ENCODE measurements at regions not wholly inside any gene's neighbourhood (a gene's known extent, or its start where the extent isn't known, plus 50 kb on each side); places are given as distances from the start of the nearest gene placed in this dataset.

- Histone ChIP-seq H3K36me3 (ENCODE audit: low read depth) (no peaks in the 10 kb centered on the region), H2AFZ (no peak overlapping the region), H3K4me3 (no peak overlapping the region), H3K9me3 (ENCODE audit: low read depth) (no peaks in the 10 kb centered on the region), H3K9me2 (ENCODE audit: insufficient read depth) (no peaks in the 10 kb centered on the region), H3F3A (ENCODE audit: insufficient read depth) (no peaks in the 10 kb centered on the region), H4K20me1 (ENCODE audit: insufficient read depth) (no peaks in the 10 kb centered on the region), H3K79me2 (ENCODE audit: insufficient read depth) (no peaks in the 10 kb centered on the region), H3K4me2 (ENCODE audit: unreplicated experiment) (no peak overlapping the region), H3K9ac (no peak overlapping the region), H3K27me3 (replicated peaks; ENCODE audit: insufficient read depth) (no peaks in the 10 kb centered on the region), H3K4me1 (ENCODE audit: insufficient read depth) (no peaks in the 10 kb centered on the region), H3K27ac (no peak overlapping the region)
- DNase-seq, result no peak
- in situ Hi-C loops (cut with MboI), result no loop called here
- no peak for TF ChIP-seq EZH2 (IDR thresholded peaks at IDR 0.05; ENCODE audit: insufficient read depth, poor library complexity, severe bottlenecking)
- TF ChIP-seq EZH2phosphoT487 (IDR thresholded peaks at IDR 0.05; ENCODE audit: insufficient read depth, low read depth), result no peak
Observed at GRCh38 chr14:84203896-84204295, 1326.0 kb upstream of the FLRT2 start.

- Histone ChIP-seq H3K9ac (no peak overlapping the region), H3K27me3 (replicated peaks; ENCODE audit: insufficient read depth) (no peaks in the 10 kb centered on the region), H3K4me3 (no peak overlapping the region), H3K9me2 (ENCODE audit: insufficient read depth) (no peaks in the 10 kb centered on the region), H3K79me2 (ENCODE audit: insufficient read depth) (no peaks in the 10 kb centered on the region), H3K4me2 (ENCODE audit: unreplicated experiment) (no peak overlapping the region), H3F3A (ENCODE audit: insufficient read depth) (no peaks in the 10 kb centered on the region), H3K9me3 (ENCODE audit: low read depth) (no peaks in the 10 kb centered on the region), H3K4me1 (ENCODE audit: insufficient read depth) (no peaks in the 10 kb centered on the region), H3K36me3 (ENCODE audit: low read depth) (no peaks in the 10 kb centered on the region), H4K20me1 (ENCODE audit: insufficient read depth) (no peaks in the 10 kb centered on the region), H2AFZ (no peak overlapping the region), H3K27ac (no peak overlapping the region)
- 62 to 64% methylated on average over 7 of the region's 7 CpGs for WGBS, 2 experiments (ENCODE audit: low coverage in 1 of 2, low lambda C conversion rate in 2 of 2, missing lambda C conversion rate in 2 of 2)
- in situ Hi-C loops (cut with MboI), result no loop called here
- no peak for DNase-seq
- TF ChIP-seq EZH2 (IDR thresholded peaks at IDR 0.05; ENCODE audit: insufficient read depth, poor library complexity, severe bottlenecking), result no peak
Observed at GRCh38 chr14:84208451-84208850, 1321.5 kb upstream of the FLRT2 start.

GRCh38 chr14:84209031-84209430 is 1320.9 kb upstream of the FLRT2 start:
- H3K4me3 ChIP-seq, result no peak overlapping the region
- no peak for DNase-seq
- H3K4me1 ChIP-seq (ENCODE audit: insufficient read depth), result no peaks in the 10 kb centered on the region
- H3K79me2 ChIP-seq (ENCODE audit: insufficient read depth), result no peaks in the 10 kb centered on the region
- WGBS, 2 experiments (ENCODE audit: low coverage in 1 of 2, low lambda C conversion rate in 2 of 2, missing lambda C conversion rate in 2 of 2), result 0 to 2% methylated on average over 1 of the region's 1 CpG
- H3K36me3 ChIP-seq (ENCODE audit: low read depth), result no peaks in the 10 kb centered on the region
- H3K9me2 ChIP-seq (ENCODE audit: insufficient read depth), result no peaks in the 10 kb centered on the region
- no peaks in the 10 kb centered on the region for H3F3A ChIP-seq (ENCODE audit: insufficient read depth)
- H2AFZ ChIP-seq, result no peak overlapping the region
- no peaks in the 10 kb centered on the region for H3K9me3 ChIP-seq (ENCODE audit: low read depth)
- H3K27me3 ChIP-seq (replicated peaks; ENCODE audit: insufficient read depth), result no peaks in the 10 kb centered on the region
- H3K27ac ChIP-seq, result no peak overlapping the region
- H3K9ac ChIP-seq, result no peak overlapping the region
- no peak for TF ChIP-seq EZH2 (IDR thresholded peaks at IDR 0.05; ENCODE audit: insufficient read depth, poor library complexity, severe bottlenecking)
- no peak for TF ChIP-seq EZH2phosphoT487 (IDR thresholded peaks at IDR 0.05; ENCODE audit: insufficient read depth, low read depth)
- H3K4me2 ChIP-seq (ENCODE audit: unreplicated experiment), result no peak overlapping the region
- in situ Hi-C loops (cut with MboI), result no loop called here
- H4K20me1 ChIP-seq (ENCODE audit: insufficient read depth), result no peaks in the 10 kb centered on the region

- no peak for DNase-seq
- no peaks in the 10 kb centered on the region for H3K9me2 ChIP-seq (ENCODE audit: insufficient read depth)
- H3K4me3 ChIP-seq, result no peak overlapping the region
- H3K4me2 ChIP-seq (ENCODE audit: unreplicated experiment), result no peak overlapping the region
- no peaks in the 10 kb centered on the region for H3K79me2 ChIP-seq (ENCODE audit: insufficient read depth)
- H3K36me3 ChIP-seq (ENCODE audit: low read depth), result no peaks in the 10 kb centered on the region
- H3K27ac ChIP-seq, result no peak overlapping the region
- no peaks in the 10 kb centered on the region for H4K20me1 ChIP-seq (ENCODE audit: insufficient read depth)
- H3K27me3 ChIP-seq (replicated peaks; ENCODE audit: insufficient read depth), result no peaks in the 10 kb centered on the region
- in situ Hi-C loops (cut with MboI), result no loop called here
- no peaks in the 10 kb centered on the region for H3F3A ChIP-seq (ENCODE audit: insufficient read depth)
- H3K4me1 ChIP-seq (ENCODE audit: insufficient read depth), result no peaks in the 10 kb centered on the region
- H3K9ac ChIP-seq, result no peak overlapping the region
- no peak for TF ChIP-seq EZH2phosphoT487 (IDR thresholded peaks at IDR 0.05; ENCODE audit: insufficient read depth, low read depth)
- H2AFZ ChIP-seq, result no peak overlapping the region
- peaks cover 5% of the 10 kb centered on the region for H3K9me3 ChIP-seq (ENCODE audit: low read depth)
- WGBS, 2 experiments (ENCODE audit: low coverage in 1 of 2, low lambda C conversion rate in 2 of 2, missing lambda C conversion rate in 2 of 2), result 11 to 20% methylated on average over 1 of the region's 1 CpG
Observed at GRCh38 chr14:84217066-84217465, 1312.9 kb upstream of the FLRT2 start.

GRCh38 chr14:84225268-84225667 is 1304.7 kb upstream of the FLRT2 start:
- H3K79me2 ChIP-seq (ENCODE audit: insufficient read depth), result no peaks in the 10 kb centered on the region
- no peaks in the 10 kb centered on the region for H3K27me3 ChIP-seq (replicated peaks; ENCODE audit: insufficient read depth)
- no peaks in the 10 kb centered on the region for H3F3A ChIP-seq (ENCODE audit: insufficient read depth)
- H4K20me1 ChIP-seq (ENCODE audit: insufficient read depth), result no peaks in the 10 kb centered on the region
- no peaks in the 10 kb centered on the region for H3K4me1 ChIP-seq (ENCODE audit: insufficient read depth)
- no peak overlapping the region for H2AFZ ChIP-seq
- H3K27ac ChIP-seq, result no peak overlapping the region
- H3K36me3 ChIP-seq (ENCODE audit: low read depth), result no peaks in the 10 kb centered on the region
- H3K4me2 ChIP-seq (ENCODE audit: unreplicated experiment), result no peak overlapping the region
- H3K9me3 ChIP-seq (ENCODE audit: low read depth), result no peaks in the 10 kb centered on the region
- no peak overlapping the region for H3K4me3 ChIP-seq
- H3K9ac ChIP-seq, result no peak overlapping the region
- 0 to 6% methylated on average over 1 of the region's 1 CpG for WGBS, 2 experiments (ENCODE audit: low coverage in 1 of 2, low lambda C conversion rate in 2 of 2, missing lambda C conversion rate in 2 of 2)
- DNase-seq, result no peak
- in situ Hi-C loops (cut with MboI), result no loop called here
- TF ChIP-seq EZH2 (IDR thresholded peaks at IDR 0.05; ENCODE audit: insufficient read depth, poor library complexity, severe bottlenecking) (no peak), EZH2phosphoT487 (IDR thresholded peaks at IDR 0.05; ENCODE audit: insufficient read depth, low read depth) (no peak)
- H3K9me2 ChIP-seq (ENCODE audit: insufficient read depth), result no peaks in the 10 kb centered on the region
